ENCODE measurements at regions not wholly inside any gene's neighbourhood (a gene's known extent, or its start where the extent isn't known, plus 50 kb on each side); places are given as distances from the start of the nearest gene placed in this dataset.
"Not testable (repeated sequence)": the region's sequence is repeated elsewhere in the genome, so short reads cannot be mapped to it uniquely, and the experiment has no call there.

GRCh38 chr2:209008636-209009287, 415.1 kb upstream of the MAP2 start:
- no peak for DNase-seq (ENCODE audit: low read depth in 4 of 4, low spot score in 3 of 4)

GRCh38 chr2:209018633-209019032, 405.2 kb upstream of the MAP2 start:
- DNase-seq (ENCODE audit: low read depth in 4 of 4, low spot score in 3 of 4), result not testable (repeated sequence)

DNA sequence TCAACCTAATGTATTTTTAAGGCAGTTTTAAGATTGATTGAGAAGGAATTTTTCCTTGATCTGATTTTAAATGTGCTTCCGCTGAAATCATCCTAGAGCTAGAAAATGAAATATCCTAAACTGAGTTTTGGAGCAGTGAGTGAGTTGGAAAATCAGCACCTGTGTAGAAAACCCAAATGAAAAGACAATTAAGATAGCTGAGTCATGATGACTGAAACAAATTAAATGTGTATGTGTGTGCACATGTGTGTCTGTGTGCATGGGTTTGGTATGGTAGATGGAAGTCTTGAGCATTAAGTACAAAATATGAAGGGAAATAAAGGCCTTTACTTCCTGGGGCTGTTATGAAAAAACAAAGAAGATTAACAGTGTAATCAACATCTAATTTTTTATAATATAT, 394.6 kb upstream of the MAP2 start:
- no peak for DNase-seq (ENCODE audit: low read depth in 4 of 4, low spot score in 3 of 4)

DNA sequence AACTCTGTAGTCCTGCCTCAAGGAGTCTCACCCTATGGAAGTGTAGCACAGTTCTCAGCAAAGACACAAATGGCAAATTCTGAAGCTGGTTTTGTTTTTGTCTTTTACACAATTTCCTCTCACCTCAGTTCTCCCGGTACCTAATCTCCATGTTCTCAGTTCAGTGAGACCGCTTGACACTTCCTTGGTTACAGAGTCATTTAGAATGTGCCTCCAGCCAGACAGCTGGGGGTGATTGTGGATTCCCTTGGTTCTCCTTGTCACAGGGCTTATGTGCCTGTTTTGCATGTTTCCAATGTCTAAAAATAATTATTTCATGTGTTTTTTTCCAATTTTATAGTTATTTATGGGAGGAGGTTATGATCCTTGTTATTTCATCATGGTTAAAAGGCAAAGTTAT, 379.5 kb upstream of the MAP2 start:
- no peak for DNase-seq (ENCODE audit: low read depth in 4 of 4, low spot score in 3 of 4)

DNA sequence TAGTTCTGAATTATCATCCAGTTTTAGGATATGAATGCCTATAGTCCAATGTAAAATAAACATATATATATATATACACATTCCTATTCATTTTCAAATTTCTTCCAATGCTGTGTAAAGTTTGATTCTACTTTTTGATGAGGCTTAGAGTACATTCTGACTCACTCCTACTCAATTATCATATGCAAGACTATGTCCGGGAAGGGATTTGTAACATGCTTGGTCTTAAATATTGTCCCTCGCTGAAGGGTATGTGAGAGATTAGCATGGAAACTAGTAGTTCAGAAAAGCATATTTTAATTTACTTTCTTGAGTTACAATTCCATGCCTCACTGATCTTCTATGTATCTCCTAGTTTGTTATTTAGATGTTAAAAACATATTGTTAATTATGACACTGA, 377.7 kb upstream of the MAP2 start:
- no peak for DNase-seq (ENCODE audit: low read depth in 4 of 4, low spot score in 3 of 4)

DNA sequence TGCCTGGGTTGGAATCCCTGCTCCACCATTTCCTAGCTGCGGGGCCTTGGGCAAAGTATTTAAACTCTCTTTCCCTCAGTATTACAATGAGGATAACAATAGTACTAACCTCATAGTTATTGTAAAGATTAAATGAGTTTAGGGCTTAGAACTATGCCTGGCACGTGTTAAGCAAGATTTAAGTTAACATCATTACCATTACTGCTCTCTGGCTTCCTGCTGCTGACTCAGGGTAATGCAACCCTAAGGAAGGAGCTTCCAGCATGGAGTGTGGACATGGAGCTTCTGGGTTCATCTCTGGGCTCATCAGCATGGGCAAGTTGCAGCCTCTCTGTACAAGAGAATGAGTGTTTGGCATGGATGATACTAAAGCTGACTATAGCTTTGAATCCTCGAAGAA, 374.2 kb upstream of the MAP2 start:
- DNase-seq (ENCODE audit: low read depth in 4 of 4, low spot score in 3 of 4), result no peak

GRCh38 chr2:209062210-209062609, 361.6 kb upstream of the MAP2 start:
- no peak for DNase-seq (ENCODE audit: low read depth in 4 of 4, low spot score in 3 of 4)

GRCh38 chr2:209070262-209070661, 353.6 kb upstream of the MAP2 start:
- no peak for DNase-seq (ENCODE audit: low read depth in 4 of 4, low spot score in 3 of 4)

DNA sequence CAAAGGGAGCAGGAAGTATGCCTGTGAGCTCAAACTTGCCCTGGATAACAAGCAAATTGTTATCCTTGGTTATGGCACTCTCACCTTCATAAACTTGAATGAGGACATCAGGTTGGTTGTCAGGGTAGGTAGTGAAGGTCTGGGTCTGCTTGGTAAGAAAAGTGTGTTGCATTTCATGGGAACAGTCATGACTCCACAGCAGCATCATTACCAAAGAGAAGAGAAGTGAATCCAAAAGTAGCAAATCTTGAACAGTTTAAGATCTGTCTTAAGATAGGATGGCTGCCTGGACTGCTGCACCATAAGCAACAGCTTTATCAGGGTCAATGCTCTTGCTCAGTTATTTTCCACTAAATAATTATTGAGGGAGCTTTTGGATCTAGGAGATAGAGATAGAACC, 350.7 kb upstream of the MAP2 start:
- DNase-seq (ENCODE audit: low read depth in 4 of 4, low spot score in 3 of 4), result no peak

DNA sequence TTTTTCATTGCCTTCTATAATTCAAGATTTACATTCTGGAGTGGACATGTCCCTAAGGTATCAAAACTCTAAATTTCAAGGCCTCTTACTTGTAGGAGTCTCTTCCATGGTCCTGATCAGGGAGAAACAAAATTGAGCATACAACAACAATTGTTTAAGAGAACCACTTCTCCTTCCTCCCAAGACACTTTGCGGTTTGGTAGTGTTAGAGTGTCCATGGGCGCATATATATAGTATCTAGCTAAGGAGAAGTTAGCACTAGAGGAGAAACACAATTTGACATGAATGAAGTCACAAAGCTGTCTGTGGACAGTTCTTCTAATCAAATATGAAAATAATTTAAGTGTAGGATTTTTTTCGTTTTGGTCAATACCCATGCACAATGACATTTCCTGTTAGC, 349.1 kb upstream of the MAP2 start:
- DNase-seq (ENCODE audit: low read depth in 4 of 4, low spot score in 3 of 4), result no peak

DNA sequence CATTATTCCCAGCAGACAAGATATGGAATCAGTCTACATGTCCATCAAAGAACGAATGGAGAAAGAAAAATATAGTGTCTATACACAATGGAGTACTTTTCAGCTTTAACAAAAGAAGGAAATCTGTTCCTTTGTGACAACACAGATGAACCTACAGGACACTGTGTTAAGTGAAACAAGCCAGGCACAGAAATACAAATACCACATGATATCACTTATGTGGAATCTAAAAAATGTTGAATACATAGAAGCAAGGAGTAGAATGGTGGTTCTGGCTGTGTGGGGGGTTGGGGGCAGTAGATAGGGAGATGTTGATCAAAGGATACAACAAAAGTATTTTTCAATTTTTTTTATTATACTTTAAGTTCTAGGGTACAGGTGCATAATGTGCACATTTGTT, 347.7 kb upstream of the MAP2 start:
- no peak for DNase-seq (ENCODE audit: low read depth in 4 of 4, low spot score in 3 of 4)

DNA sequence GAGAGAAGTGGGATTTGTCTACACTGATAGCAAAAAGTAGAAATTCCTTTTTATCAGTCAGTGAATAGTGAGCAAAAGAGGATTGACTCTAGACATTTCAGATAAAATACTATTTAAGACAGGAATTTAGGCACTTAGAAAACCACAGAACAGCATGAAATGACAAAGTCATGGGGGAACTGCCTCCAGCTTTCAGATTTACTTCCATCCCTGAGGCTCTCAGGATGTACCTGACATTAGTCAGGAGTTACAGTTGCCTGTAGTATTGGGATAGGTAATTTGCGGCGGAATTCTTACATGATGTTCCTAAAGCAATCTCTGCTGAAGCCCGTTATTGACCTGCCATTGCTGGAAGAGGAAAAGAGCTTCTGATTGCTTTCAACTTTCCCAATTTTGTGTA, 337.1 kb upstream of the MAP2 start:
- no peak for DNase-seq (ENCODE audit: low read depth in 4 of 4, low spot score in 3 of 4)

- no peak for DNase-seq (ENCODE audit: low read depth in 4 of 4, low spot score in 3 of 4)
Measured at GRCh38 chr2:209091056-209091455, 332.8 kb upstream of the MAP2 start.

DNA sequence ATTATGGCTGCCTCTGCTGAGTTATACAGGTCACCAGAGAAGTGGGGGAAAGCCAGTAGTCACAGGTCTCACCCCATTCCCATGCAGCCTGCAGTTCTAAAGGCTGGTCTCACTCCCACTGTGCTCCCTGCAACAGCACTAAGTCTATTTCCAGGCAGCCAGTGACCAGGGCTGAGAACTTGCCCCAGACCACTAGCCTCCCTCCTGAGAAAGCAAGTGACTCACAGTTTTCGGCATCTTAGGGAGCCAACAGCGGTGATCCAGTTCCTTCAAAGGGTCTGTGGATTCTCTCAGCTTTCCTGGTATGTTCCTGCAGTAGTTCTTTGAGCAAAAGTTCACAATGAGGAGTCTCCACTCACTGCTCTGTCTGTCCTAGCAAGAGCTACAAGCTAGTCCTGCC, 329.6 kb upstream of the MAP2 start:
- no peak for DNase-seq (ENCODE audit: low read depth in 4 of 4, low spot score in 3 of 4)

- no peak for DNase-seq (ENCODE audit: low read depth in 4 of 4, low spot score in 3 of 4)
Measured at GRCh38 chr2:209095432-209095831, 328.4 kb upstream of the MAP2 start.

- DNase-seq (ENCODE audit: low read depth in 4 of 4, low spot score in 3 of 4), result no peak
Measured at GRCh38 chr2:209097168-209097567, 326.7 kb upstream of the MAP2 start.

- no peak for DNase-seq (ENCODE audit: low read depth in 4 of 4, low spot score in 3 of 4)
Measured at GRCh38 chr2:209102319-209102718, 321.5 kb upstream of the MAP2 start.

DNA sequence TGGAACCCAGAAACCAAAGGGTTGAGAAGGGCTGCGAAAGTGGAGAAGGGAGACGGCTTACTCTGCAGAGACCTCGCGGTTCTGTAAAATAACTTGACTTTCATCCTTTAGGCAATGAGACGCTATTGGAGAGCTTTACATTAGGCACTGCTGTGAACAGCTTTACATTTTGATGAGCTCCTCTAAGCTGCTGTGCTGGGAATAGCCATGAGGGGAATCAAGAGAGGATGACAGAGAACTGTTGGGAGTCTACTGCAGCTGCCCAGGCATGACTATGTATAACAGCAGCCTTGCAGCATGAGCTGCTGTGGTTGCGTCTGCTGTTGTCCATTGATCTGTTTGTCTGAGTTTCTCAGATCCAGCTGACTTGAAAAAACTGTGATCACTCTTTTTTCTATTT, 310.8 kb upstream of the MAP2 start:
- no peak for DNase-seq (ENCODE audit: low read depth in 4 of 4, low spot score in 3 of 4)

- no peak for DNase-seq (ENCODE audit: low read depth in 4 of 4, low spot score in 3 of 4)
Measured at GRCh38 chr2:209114588-209115240, 309.1 kb upstream of the MAP2 start.

DNA sequence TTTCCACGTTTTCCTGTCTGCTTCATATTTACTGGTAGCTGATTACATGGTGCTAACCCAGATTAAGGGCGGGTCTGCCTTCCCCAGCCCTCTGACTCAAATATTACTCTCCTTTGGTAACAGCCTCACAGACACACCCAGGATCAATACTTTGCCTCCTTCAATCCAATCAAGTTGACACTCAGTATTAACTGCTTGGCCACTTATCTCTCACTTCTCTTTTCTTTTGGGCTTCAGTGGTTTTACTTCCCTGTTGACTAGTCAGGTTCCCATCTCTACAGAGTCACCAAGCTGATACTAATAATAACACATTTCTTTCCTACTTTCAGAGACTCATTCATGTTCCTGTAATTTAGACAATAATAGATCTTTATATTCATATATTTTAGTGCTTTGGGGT, 302.2 kb upstream of the MAP2 start:
- no peak for DNase-seq (ENCODE audit: low read depth in 4 of 4, low spot score in 3 of 4)

DNA sequence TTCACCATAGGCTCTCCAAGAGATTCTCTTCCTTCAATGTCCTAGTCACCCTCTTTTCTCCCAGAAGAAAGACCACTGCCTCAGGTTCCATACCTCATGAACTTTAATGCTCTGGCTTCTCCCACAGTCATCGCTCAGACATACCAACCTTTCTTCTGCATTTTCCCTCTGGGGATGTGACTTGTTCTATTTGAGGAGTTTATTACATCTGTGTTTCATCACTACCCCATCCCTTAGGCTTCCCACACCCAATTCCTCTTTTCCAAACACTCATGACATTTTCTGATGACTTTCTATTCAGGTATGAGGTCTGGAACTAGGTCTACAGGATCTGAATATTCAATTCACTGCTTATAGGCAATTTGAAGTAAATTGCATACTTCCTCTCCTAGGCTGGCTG, 298.6 kb upstream of the MAP2 start:
- DNase-seq (ENCODE audit: low read depth in 4 of 4, low spot score in 3 of 4), result no peak

GRCh38 chr2:209138079-209138478, 285.8 kb upstream of the MAP2 start:
- no peak for DNase-seq (ENCODE audit: low read depth in 4 of 4, low spot score in 3 of 4)

DNA sequence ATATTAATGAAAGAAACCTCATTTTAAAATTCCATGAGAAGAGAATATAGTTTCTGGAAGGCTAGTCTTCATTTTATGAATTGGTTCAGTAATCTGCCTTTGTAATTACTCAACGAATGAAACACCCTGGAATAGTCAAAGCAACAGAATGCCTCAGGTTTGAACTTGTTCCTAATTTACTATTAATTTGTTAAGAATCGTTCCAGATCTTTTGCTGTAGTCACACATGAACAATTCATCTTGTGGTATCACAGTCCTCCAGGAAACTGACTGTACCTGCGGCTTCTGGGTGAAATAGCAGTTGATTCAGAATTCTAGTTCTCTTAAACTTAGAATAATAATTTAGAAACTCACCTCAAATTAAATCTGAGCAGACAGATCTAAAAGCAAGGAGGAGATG, 282.7 kb upstream of the MAP2 start:
- DNase-seq (ENCODE audit: low read depth in 4 of 4, low spot score in 3 of 4), result no peak

Data from right renal pelvis (tissue), 4 donors.